22Rv1 (cell line): ENCODE measurements at regions not wholly inside any gene's neighbourhood (a gene's known extent, or its start where the extent isn't known, plus 50 kb on each side); places are given as distances from the start of the nearest gene placed in this dataset.

Experiments used
- CTCF ChIP-seq: fragments of 450-650 bp; IDR thresholded peaks from 2 replicates; pipeline ENCODE4 v1.5.1; 2017; ENCODE audit warnings: mild to moderate bottlenecking
- ZFX ChIP-seq: fragments of 450-650 bp; IDR thresholded peaks from 2 replicates; pipeline ENCODE4 v1.6.1; 2017; ENCODE audit warnings: antibody characterized with exemption, borderline replicate concordance

GRCh38 chr14:27253966-27254365 is 656.1 kb upstream of the NOVA1 start:
- no peak for TF ChIP-seq ZFX
- TF ChIP-seq CTCF: no peak
